ENCODE measurements at regions not wholly inside any gene's neighbourhood (a gene's known extent, or its start where the extent isn't known, plus 50 kb on each side); places are given as distances from the start of the nearest gene placed in this dataset.

GRCh38 chr13:40410315-40410714 lies 256.1 kb downstream of the FOXO1 start:
- Histone ChIP-seq H3K27me3 (ENCODE audit: control insufficient read depth in 1 of 2, insufficient read depth in 2 of 2, low read length in 2 of 2) (no peaks in the 10 kb centered on the region), H3K9me3 (ENCODE audit: control insufficient read depth in 2 of 2, low read length in 2 of 2) (peaks cover 0 to 3% of the 10 kb centered on the region in 2 donors), H3K4me1 (ENCODE audit: control insufficient read depth, insufficient read depth, low read length) (no peaks in the 10 kb centered on the region), H3K9ac (ENCODE audit: low read length in 2 of 2) (no peak overlapping the region), H3K4me3 (ENCODE audit: low read length in 2 of 2) (no peak overlapping the region), H3K36me3 (ENCODE audit: control insufficient read depth in 2 of 2, insufficient read depth in 2 of 2, low read length in 2 of 2) (no peaks in the 10 kb centered on the region), H3K27ac (ENCODE audit: low read length) (no peak overlapping the region)

DNA sequence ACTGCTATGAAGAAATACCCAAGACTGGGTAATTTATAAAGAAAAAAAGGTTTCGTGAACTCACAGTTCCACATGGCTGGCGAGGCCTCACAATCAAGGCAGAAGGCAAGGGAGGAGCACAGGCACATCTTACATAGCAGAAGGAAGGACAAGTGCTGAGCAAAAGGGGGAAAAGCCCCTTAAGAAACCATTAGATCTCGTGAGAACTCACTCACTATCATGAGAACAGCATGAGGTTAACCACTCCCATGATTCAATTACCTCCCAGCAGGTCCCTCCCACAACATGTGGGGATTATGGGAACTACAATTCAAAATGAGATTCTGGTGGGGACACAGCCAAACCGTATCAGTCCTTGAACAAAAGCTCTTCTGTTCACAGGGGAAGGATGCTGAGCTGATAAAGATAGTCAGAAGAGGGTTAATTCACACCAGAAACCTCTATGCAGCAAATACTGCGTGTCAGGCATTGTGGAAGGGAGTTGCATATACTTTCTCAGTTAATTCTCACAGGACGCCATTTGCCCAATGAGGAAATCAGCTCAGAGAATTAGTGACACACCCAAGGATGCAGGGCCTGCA lies 246.2 kb downstream of the FOXO1 start:
- H3K9ac ChIP-seq (ENCODE audit: low read length in 2 of 2) = no peak overlapping the region
- H3K9me3 ChIP-seq (ENCODE audit: control insufficient read depth in 2 of 2, low read length in 2 of 2) = no peaks in the 10 kb centered on the region
- H3K4me3 ChIP-seq (ENCODE audit: low read length in 2 of 2) = no peak overlapping the region
- no peaks in the 10 kb centered on the region for H3K36me3 ChIP-seq (ENCODE audit: control insufficient read depth in 2 of 2, insufficient read depth in 2 of 2, low read length in 2 of 2)
- no peaks in the 10 kb centered on the region for H3K27me3 ChIP-seq (ENCODE audit: control insufficient read depth in 1 of 2, insufficient read depth in 2 of 2, low read length in 2 of 2)
- no peaks in the 10 kb centered on the region for H3K4me1 ChIP-seq (ENCODE audit: control insufficient read depth, insufficient read depth, low read length)
- no peak overlapping the region for H3K27ac ChIP-seq (ENCODE audit: low read length)

- no peak overlapping the region for H3K9ac ChIP-seq (ENCODE audit: low read length in 2 of 2)
- no peak overlapping the region for H3K4me3 ChIP-seq (ENCODE audit: low read length in 2 of 2)
- no peaks in the 10 kb centered on the region for H3K4me1 ChIP-seq (ENCODE audit: control insufficient read depth, insufficient read depth, low read length)
Observed at GRCh38 chr13:40422588-40423235, 243.7 kb downstream of the FOXO1 start.

DNA sequence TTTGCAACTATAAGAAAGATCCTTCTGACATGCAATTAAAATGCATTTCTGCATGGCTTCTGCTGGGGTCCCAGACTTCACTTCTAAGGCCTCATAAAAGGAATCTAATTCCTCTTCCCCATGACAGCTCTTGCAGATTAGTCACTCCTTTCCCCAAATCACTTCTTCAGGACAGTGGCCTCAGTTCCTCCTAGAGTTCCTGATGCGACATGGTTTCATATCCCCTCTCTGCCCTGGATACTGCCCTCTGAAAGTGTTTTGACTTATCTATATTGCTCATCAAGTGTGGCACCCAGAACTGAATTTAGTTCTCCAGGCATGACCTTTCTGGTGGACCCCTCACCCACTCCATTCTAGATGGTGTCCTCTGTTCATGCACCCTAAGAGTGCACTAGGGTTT lies 238.1 kb downstream of the FOXO1 start:
- Histone ChIP-seq H3K27me3 (ENCODE audit: control insufficient read depth in 1 of 2, insufficient read depth in 2 of 2, low read length in 2 of 2) (no peaks in the 10 kb centered on the region), H3K9ac (ENCODE audit: low read length in 2 of 2) (no peak overlapping the region), H3K27ac (ENCODE audit: low read length) (no peak overlapping the region), H3K4me1 (ENCODE audit: control insufficient read depth, insufficient read depth, low read length) (peaks cover 16% of the 10 kb centered on the region), H3K36me3 (ENCODE audit: control insufficient read depth in 2 of 2, insufficient read depth in 2 of 2, low read length in 2 of 2) (no peaks in the 10 kb centered on the region), H3K4me3 (ENCODE audit: low read length in 2 of 2) (no peak overlapping the region), H3K9me3 (ENCODE audit: control insufficient read depth in 2 of 2, low read length in 2 of 2) (no peaks in the 10 kb centered on the region)

More at GRCh38 chr13:40422588-40423235, 243.7 kb downstream of the FOXO1 start:
- H3K27me3 ChIP-seq (ENCODE audit: control insufficient read depth in 1 of 2, insufficient read depth in 2 of 2, low read length in 2 of 2) = no peaks in the 10 kb centered on the region
- H3K36me3 ChIP-seq (ENCODE audit: control insufficient read depth in 2 of 2, insufficient read depth in 2 of 2, low read length in 2 of 2) = no peaks in the 10 kb centered on the region
- no peaks in the 10 kb centered on the region for H3K9me3 ChIP-seq (ENCODE audit: control insufficient read depth in 2 of 2, low read length in 2 of 2)
- no peak overlapping the region for H3K27ac ChIP-seq (ENCODE audit: low read length)

GRCh38 chr13:40429706-40430545 lies 236.5 kb downstream of the FOXO1 start:
- H3K36me3 ChIP-seq (ENCODE audit: control insufficient read depth in 2 of 2, insufficient read depth in 2 of 2, low read length in 2 of 2) = no peaks in the 10 kb centered on the region
- H3K27ac ChIP-seq (ENCODE audit: low read length) = peak overlapping the region; percentile 70
- peaks cover 16% of the 10 kb centered on the region for H3K4me1 ChIP-seq (ENCODE audit: control insufficient read depth, insufficient read depth, low read length)
- H3K9me3 ChIP-seq (ENCODE audit: control insufficient read depth in 2 of 2, low read length in 2 of 2) = no peaks in the 10 kb centered on the region
- H3K4me3 ChIP-seq (ENCODE audit: low read length in 2 of 2) = peak overlapping the region in 1 of 2 donors; percentile 22
- no peaks in the 10 kb centered on the region for H3K27me3 ChIP-seq (ENCODE audit: control insufficient read depth in 1 of 2, insufficient read depth in 2 of 2, low read length in 2 of 2)
- H3K9ac ChIP-seq (ENCODE audit: low read length in 2 of 2) = no peak overlapping the region

DNA sequence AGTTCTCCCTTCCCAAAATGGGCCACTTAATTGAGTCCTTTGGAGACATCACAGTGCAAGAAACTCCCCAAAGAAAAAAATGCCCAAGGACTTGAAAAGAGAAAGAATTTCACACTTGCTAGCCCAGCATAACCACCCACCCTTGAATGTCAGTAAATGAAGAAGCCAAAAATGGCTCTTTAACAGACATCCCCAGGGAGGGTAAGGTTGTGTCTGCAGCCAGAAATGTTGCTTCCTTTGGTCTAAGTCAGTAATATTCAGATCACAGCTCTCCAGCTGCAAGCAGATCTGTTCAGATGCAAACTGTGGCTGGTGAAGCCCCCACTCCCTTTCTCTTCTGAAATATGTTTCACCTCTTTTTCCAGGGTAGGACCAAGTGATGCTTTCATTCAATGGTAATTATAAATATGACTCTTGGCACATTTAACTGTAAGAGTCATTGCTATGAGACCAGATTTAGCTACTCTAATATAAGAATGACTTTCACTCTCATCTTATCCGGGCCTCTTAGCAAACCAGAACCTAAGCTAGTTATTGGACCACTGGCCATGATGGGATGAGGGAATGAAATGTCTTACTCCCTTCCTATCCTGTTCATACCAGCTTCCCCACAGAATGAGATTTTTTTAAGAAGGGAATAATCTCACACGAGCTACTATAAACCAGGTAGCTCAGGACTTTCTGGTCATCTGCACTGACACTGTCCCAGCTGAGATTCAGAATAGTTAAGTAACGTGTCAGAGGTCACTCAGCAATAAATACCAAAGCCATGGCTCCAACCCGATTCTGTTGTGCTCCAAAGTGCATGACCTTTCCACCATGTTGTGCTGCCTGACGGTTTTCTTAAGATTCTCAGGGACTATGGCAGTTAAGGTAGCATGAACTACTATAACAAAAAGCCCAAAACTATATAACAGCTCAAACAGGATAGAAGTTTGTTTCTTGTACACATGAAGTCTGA lies 234.1 kb downstream of the FOXO1 start:
- Histone ChIP-seq H3K27me3 (ENCODE audit: control insufficient read depth in 1 of 2, insufficient read depth in 2 of 2, low read length in 2 of 2) (no peaks in the 10 kb centered on the region), H3K36me3 (ENCODE audit: control insufficient read depth in 2 of 2, insufficient read depth in 2 of 2, low read length in 2 of 2) (no peaks in the 10 kb centered on the region), H3K9me3 (ENCODE audit: control insufficient read depth in 2 of 2, low read length in 2 of 2) (no peaks in the 10 kb centered on the region), H3K4me3 (ENCODE audit: low read length in 2 of 2) (no peak overlapping the region), H3K9ac (ENCODE audit: low read length in 2 of 2) (no peak overlapping the region), H3K4me1 (ENCODE audit: control insufficient read depth, insufficient read depth, low read length) (peaks cover 16% of the 10 kb centered on the region), H3K27ac (ENCODE audit: low read length) (no peak overlapping the region)

DNA sequence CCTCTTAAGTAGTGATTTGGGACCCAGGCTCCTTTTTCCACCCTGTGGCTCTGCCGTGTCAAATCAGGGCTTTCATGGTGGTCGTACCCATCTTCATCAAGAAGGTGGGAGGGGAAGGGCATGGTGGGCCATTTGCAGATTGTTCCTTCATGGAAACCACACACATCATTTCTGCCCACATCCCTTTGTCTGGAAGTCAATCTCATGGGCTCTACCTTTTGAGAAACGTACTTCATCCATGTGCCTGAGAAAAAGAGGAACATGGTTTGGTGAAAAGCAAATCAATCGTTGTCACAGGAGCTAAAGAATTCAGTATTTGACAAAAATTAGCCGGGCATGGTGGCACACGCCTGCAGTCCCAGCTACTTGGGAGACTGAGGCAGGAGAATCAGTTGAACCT lies 233.4 kb downstream of the FOXO1 start:
- Histone ChIP-seq H3K9ac (ENCODE audit: low read length in 2 of 2) (no peak overlapping the region), H3K36me3 (ENCODE audit: control insufficient read depth in 2 of 2, insufficient read depth in 2 of 2, low read length in 2 of 2) (no peaks in the 10 kb centered on the region), H3K9me3 (ENCODE audit: control insufficient read depth in 2 of 2, low read length in 2 of 2) (no peaks in the 10 kb centered on the region), H3K27me3 (ENCODE audit: control insufficient read depth in 1 of 2, insufficient read depth in 2 of 2, low read length in 2 of 2) (no peaks in the 10 kb centered on the region), H3K27ac (ENCODE audit: low read length) (no peak overlapping the region), H3K4me1 (ENCODE audit: control insufficient read depth, insufficient read depth, low read length) (peaks cover 16% of the 10 kb centered on the region), H3K4me3 (ENCODE audit: low read length in 2 of 2) (no peak overlapping the region)

DNA sequence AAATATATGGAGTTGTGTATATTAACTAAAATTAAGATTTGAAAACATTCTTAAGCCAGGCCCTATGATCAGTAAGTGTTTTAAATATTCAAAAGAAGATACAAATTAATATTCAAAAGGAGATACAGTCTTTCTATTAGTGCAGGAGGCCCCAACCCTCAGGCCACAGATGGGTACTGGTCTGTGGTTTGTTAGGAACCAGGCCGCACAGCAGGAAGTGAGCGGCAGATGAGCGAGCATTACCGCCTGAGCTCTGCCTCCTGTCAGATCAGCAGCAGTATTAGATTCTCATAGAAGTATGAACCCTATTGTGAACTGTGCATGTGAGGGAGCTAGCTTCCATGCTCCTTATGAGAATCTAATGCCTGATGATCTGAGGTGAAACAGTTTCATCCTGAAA lies 232.9 kb downstream of the FOXO1 start:
- no peak overlapping the region for H3K27ac ChIP-seq (ENCODE audit: low read length)
- H3K27me3 ChIP-seq (ENCODE audit: control insufficient read depth in 1 of 2, insufficient read depth in 2 of 2, low read length in 2 of 2) = no peaks in the 10 kb centered on the region
- no peaks in the 10 kb centered on the region for H3K9me3 ChIP-seq (ENCODE audit: control insufficient read depth in 2 of 2, low read length in 2 of 2)
- peaks cover 16% of the 10 kb centered on the region for H3K4me1 ChIP-seq (ENCODE audit: control insufficient read depth, insufficient read depth, low read length)
- no peak overlapping the region for H3K9ac ChIP-seq (ENCODE audit: low read length in 2 of 2)
- H3K36me3 ChIP-seq (ENCODE audit: control insufficient read depth in 2 of 2, insufficient read depth in 2 of 2, low read length in 2 of 2) = no peaks in the 10 kb centered on the region
- no peak overlapping the region for H3K4me3 ChIP-seq (ENCODE audit: low read length in 2 of 2)

DNA sequence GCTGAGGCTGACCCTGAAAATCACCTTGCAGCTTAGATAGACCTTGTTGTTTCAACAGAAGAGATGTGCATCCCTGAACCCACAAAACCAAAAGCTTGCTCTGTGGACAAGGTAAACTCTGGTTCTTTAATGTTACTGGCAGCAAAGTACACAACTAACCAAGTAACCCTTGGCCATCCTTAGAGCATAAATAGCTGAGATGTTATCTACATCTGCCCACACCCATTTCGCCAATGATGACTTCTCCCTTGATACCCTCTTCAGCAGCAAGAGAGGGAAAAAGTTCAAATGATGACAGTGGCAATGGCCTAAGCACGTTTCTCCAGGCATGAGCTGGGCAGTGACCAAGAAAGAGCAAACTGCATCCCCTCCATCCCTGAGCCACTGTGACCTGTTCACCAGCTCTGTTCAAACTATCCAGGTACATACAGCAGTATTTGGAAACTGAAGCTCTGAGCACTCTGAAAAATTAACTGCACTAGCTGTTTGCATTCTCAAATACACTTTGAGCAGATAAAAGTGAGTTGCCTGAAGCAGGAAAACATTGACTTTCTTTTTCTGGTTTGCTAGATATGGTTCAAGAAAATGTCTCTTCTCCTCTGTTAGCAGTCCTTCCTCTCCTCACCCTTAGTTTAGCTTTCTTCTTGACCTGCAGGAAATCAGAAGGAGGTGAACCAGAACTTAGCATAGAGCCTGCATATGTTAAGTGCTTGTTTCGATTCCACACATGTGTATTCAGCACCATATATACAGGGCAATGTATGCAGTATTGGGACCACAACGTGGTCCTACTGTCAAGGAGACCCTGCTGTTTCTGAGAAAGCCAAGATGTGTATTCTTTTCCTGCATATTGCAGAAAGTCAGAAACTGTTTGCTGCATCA lies 231.7 kb downstream of the FOXO1 start:
- H3K27ac ChIP-seq (ENCODE audit: low read length) = no peak overlapping the region
- H3K4me3 ChIP-seq (ENCODE audit: low read length in 2 of 2) = no peak overlapping the region
- no peaks in the 10 kb centered on the region for H3K36me3 ChIP-seq (ENCODE audit: control insufficient read depth in 2 of 2, insufficient read depth in 2 of 2, low read length in 2 of 2)
- H3K9me3 ChIP-seq (ENCODE audit: control insufficient read depth in 2 of 2, low read length in 2 of 2) = no peaks in the 10 kb centered on the region
- H3K9ac ChIP-seq (ENCODE audit: low read length in 2 of 2) = no peak overlapping the region
- no peaks in the 10 kb centered on the region for H3K27me3 ChIP-seq (ENCODE audit: control insufficient read depth in 1 of 2, insufficient read depth in 2 of 2, low read length in 2 of 2)
- H3K4me1 ChIP-seq (ENCODE audit: control insufficient read depth, insufficient read depth, low read length) = peaks cover 20% of the 10 kb centered on the region
